ENCODE measurements at regions not wholly inside any gene's neighbourhood (a gene's known extent, or its start where the extent isn't known, plus 50 kb on each side); places are given as distances from the start of the nearest gene placed in this dataset.

DNA sequence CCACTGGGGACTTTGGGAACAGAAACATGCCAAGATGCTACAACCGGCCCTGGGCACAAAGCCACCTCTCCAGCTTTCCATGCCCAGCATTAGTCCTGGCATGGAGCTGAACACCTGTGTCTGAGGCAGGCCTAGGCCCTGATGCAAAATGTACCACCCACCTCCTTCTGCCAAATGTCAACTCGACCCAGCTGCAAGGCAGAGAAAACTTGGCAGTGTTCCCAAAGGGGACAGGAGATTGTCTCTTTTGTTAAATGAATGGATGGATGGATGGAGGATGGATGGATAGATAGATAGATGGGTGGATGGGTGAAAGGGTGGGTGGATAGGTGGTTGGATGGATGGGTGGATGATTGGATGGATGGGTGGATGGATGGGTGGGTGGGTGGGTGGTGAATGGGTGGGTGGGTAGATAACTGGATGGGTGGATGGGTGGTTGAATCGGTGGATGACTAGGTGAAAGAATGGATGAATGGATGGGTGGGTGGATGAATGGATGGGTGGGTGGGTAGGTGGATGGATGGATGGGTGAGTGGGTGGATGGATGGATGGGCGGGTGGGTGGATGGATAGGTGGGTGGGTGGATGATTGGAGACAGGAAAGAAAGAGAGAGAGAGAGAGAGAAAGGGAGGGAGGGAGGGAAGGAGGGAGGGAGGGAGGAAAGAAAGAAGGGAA is 73.4 kb upstream of the TNRC6C start:
- DNase-seq (ENCODE audit: low spot score) = no peak
- 81% methylated on average over 4 of the region's 4 CpGs for WGBS
- peaks cover 0 to 23% (median 14%) of the 10 kb centered on the region in 4 donors for H3K4me1 ChIP-seq (ENCODE audit: control insufficient read depth in 4 of 4, insufficient read depth in 4 of 4, low read length in 3 of 4)
- no peak for TF ChIP-seq EGR1 (IDR thresholded peaks at IDR 0.05; ENCODE audit: low read depth in 2 of 2)
- TF ChIP-seq, protein P1, sequence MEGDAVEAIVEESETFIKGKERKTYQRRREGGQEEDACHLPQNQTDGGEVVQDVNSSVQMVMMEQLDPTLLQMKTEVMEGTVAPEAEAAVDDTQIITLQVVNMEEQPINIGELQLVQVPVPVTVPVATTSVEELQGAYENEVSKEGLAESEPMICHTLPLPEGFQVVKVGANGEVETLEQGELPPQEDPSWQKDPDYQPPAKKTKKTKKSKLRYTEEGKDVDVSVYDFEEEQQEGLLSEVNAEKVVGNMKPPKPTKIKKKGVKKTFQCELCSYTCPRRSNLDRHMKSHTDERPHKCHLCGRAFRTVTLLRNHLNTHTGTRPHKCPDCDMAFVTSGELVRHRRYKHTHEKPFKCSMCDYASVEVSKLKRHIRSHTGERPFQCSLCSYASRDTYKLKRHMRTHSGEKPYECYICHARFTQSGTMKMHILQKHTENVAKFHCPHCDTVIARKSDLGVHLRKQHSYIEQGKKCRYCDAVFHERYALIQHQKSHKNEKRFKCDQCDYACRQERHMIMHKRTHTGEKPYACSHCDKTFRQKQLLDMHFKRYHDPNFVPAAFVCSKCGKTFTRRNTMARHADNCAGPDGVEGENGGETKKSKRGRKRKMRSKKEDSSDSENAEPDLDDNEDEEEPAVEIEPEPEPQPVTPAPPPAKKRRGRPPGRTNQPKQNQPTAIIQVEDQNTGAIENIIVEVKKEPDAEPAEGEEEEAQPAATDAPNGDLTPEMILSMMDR (IDR thresholded peaks at IDR 0.05; ENCODE audit: low read depth, low read length, missing input control) = no peak
- no peak for TF ChIP-seq RAD21 (IDR thresholded peaks at IDR 0.05)
- TF ChIP-seq NR2F2 (IDR thresholded peaks at IDR 0.05) = no peak
- TF ChIP-seq YY1 (IDR thresholded peaks at IDR 0.05) = no peak
- no peak for TF ChIP-seq SP1 (IDR thresholded peaks at IDR 0.05)
- TF ChIP-seq, protein P2, sequence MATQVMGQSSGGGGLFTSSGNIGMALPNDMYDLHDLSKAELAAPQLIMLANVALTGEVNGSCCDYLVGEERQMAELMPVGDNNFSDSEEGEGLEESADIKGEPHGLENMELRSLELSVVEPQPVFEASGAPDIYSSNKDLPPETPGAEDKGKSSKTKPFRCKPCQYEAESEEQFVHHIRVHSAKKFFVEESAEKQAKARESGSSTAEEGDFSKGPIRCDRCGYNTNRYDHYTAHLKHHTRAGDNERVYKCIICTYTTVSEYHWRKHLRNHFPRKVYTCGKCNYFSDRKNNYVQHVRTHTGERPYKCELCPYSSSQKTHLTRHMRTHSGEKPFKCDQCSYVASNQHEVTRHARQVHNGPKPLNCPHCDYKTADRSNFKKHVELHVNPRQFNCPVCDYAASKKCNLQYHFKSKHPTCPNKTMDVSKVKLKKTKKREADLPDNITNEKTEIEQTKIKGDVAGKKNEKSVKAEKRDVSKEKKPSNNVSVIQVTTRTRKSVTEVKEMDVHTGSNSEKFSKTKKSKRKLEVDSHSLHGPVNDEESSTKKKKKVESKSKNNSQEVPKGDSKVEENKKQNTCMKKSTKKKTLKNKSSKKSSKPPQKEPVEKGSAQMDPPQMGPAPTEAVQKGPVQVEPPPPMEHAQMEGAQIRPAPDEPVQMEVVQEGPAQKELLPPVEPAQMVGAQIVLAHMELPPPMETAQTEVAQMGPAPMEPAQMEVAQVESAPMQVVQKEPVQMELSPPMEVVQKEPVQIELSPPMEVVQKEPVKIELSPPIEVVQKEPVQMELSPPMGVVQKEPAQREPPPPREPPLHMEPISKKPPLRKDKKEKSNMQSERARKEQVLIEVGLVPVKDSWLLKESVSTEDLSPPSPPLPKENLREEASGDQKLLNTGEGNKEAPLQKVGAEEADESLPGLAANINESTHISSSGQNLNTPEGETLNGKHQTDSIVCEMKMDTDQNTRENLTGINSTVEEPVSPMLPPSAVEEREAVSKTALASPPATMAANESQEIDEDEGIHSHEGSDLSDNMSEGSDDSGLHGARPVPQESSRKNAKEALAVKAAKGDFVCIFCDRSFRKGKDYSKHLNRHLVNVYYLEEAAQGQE (IDR thresholded peaks at IDR 0.05) = no peak
- TF ChIP-seq FOXA2 (IDR thresholded peaks at IDR 0.05) = no peak
- TF ChIP-seq, protein P3, sequence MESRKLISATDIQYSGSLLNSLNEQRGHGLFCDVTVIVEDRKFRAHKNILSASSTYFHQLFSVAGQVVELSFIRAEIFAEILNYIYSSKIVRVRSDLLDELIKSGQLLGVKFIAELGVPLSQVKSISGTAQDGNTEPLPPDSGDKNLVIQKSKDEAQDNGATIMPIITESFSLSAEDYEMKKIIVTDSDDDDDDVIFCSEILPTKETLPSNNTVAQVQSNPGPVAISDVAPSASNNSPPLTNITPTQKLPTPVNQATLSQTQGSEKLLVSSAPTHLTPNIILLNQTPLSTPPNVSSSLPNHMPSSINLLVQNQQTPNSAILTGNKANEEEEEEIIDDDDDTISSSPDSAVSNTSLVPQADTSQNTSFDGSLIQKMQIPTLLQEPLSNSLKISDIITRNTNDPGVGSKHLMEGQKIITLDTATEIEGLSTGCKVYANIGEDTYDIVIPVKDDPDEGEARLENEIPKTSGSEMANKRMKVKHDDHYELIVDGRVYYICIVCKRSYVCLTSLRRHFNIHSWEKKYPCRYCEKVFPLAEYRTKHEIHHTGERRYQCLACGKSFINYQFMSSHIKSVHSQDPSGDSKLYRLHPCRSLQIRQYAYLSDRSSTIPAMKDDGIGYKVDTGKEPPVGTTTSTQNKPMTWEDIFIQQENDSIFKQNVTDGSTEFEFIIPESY (IDR thresholded peaks at IDR 0.05) = no peak
- TF ChIP-seq JUND (IDR thresholded peaks at IDR 0.05) = no peak
- H3K27ac ChIP-seq (ENCODE audit: low read depth in 1 of 2, low read length in 2 of 2) = no peak overlapping the region
- H3K9me3 ChIP-seq (ENCODE audit: control insufficient read depth in 4 of 4, low read length in 3 of 4) = no peaks in the 10 kb centered on the region
- H3K4me3 ChIP-seq (ENCODE audit: low read depth in 1 of 3, low read length in 3 of 3) = no peak overlapping the region
- H3K36me3 ChIP-seq (ENCODE audit: control insufficient read depth in 4 of 4, insufficient read depth in 3 of 4, low read depth in 1 of 4, low read length in 3 of 4) = no peaks in the 10 kb centered on the region
- H3K9ac ChIP-seq (ENCODE audit: low read depth in 1 of 2, low read length in 2 of 2) = no peak overlapping the region
- H3K27me3 ChIP-seq (ENCODE audit: control insufficient read depth in 4 of 4, insufficient read depth in 4 of 4, low read length in 3 of 4) = peaks cover 0 to 4% (median 0%) of the 10 kb centered on the region in 4 donors

DNA sequence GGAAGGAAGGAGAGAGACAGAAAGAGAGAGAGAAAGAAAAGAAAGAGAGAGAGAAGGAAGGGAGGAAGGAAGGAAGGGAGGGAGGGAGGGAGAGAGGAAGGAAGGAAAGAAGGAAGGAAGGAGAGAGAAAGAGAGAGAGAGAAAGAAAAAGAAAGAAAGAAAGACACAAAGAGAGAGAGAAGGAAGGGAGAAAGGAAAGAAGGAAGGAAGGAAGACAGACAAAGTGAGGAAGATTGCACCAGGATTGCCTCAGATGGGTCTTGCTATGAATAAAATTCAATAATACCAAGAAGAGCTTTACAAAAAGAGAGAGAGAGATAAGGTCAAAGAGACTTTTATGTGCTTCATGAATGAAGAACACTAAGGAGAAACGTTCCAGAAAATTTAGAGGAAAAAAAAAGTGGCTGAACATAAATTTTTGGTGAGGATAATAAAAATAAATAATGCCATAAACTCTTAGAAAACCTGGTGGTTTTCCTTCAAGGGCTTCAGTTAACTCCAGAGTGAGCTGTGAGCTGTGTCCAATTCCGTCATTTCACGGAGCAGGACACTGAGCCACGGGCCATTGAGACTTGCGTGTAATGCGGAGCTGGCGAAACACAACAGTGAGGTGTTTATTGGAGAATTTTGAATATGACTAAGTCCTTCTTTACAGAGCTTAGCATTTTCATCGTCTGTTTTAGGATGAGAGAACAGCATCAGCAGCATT is 72.7 kb upstream of the TNRC6C start:
- Histone ChIP-seq H3K4me3 (ENCODE audit: low read depth in 1 of 3, low read length in 3 of 3) (no peak overlapping the region), H3K9ac (ENCODE audit: low read depth in 1 of 2, low read length in 2 of 2) (no peak overlapping the region), H3K4me1 (ENCODE audit: control insufficient read depth in 4 of 4, insufficient read depth in 4 of 4, low read length in 3 of 4) (peaks cover 0 to 23% (median 14%) of the 10 kb centered on the region in 4 donors), H3K9me3 (ENCODE audit: control insufficient read depth in 4 of 4, low read length in 3 of 4) (no peaks in the 10 kb centered on the region), H3K27ac (ENCODE audit: low read depth in 1 of 2, low read length in 2 of 2) (no peak overlapping the region), H3K27me3 (ENCODE audit: control insufficient read depth in 4 of 4, insufficient read depth in 4 of 4, low read length in 3 of 4) (peaks cover 0 to 4% (median 0%) of the 10 kb centered on the region in 4 donors), H3K36me3 (ENCODE audit: control insufficient read depth in 4 of 4, insufficient read depth in 3 of 4, low read depth in 1 of 4, low read length in 3 of 4) (no peaks in the 10 kb centered on the region)
- TF ChIP-seq, protein P1 (IDR thresholded peaks at IDR 0.05; ENCODE audit: low read depth, low read length, missing input control) = no peak
- DNase-seq (ENCODE audit: low spot score) = no peak
- 82% methylated on average over 8 of the region's 8 CpGs for WGBS

Data from liver (tissue), 8 donors.